ENCODE measurements at regions not wholly inside any gene's neighbourhood (a gene's known extent, or its start where the extent isn't known, plus 50 kb on each side); places are given as distances from the start of the nearest gene placed in this dataset.

- intact Hi-C loops (cut with micrococcal nuclease), result no loop called here
- no peaks in the 10 kb centered on the region for H4K20me1 ChIP-seq (ENCODE audit: low read length)
- no peaks in the 10 kb centered on the region for H3K79me2 ChIP-seq (ENCODE audit: low read length)
- BruUV-seq (replicated peaks), result no TSS peak
- H3K36me3 ChIP-seq (ENCODE audit: low read depth, low read length), result no peaks in the 10 kb centered on the region
- no peak for DNase-seq
- ChIA-PET POLR2A (ENCODE audit: unreplicated experiment) (no interaction called here), CTCF (no interaction called here)
- no peak for ATAC-seq
- H3K4me1 ChIP-seq (ENCODE audit: insufficient read depth, low read length), result no peaks in the 10 kb centered on the region
- no peak overlapping the region for H2AFZ ChIP-seq (ENCODE audit: low read length)
- H3K27ac ChIP-seq (ENCODE audit: low read length), result no peak overlapping the region
- no peaks in the 10 kb centered on the region for H3K9me2 ChIP-seq (replicated peaks; ENCODE audit: low read length)
- no peaks in the 10 kb centered on the region for H3K9me3 ChIP-seq (ENCODE audit: low read length)
- TF ChIP-seq EZH2 (IDR thresholded peaks at IDR 0.05; ENCODE audit: low read length, unreplicated experiment) (no peak), CTCF (conservative IDR thresholded peaks at IDR 0.05; ENCODE audit: low read depth, low read length) (no peak), EZH2phosphoT487 (IDR thresholded peaks at IDR 0.05; ENCODE audit: borderline replicate concordance, low read length) (no peak)
- H3K9ac ChIP-seq (ENCODE audit: low read length), result no peak overlapping the region
- H3K4me3 ChIP-seq (ENCODE audit: low read length), result no peak overlapping the region
- H3K4me2 ChIP-seq (ENCODE audit: low read length), result no peak overlapping the region
- no peaks in the 10 kb centered on the region for H3F3A ChIP-seq (ENCODE audit: low read length, unreplicated experiment)
- H3K27me3 ChIP-seq (ENCODE audit: low read length), result 0 out of 2 replicates have a peak, but pooled peaks cover 4% of the 10 kb centered on the region
Measured at GRCh38 chr6:165886169-165886568, 223.1 kb upstream of the PDE10A start.

- H2AFZ ChIP-seq (ENCODE audit: low read length), result no peak overlapping the region
- ChIA-PET POLR2A (ENCODE audit: unreplicated experiment) (no interaction called here), CTCF (no interaction called here)
- H3K4me3 ChIP-seq (ENCODE audit: low read length), result no peak overlapping the region
- H3K79me2 ChIP-seq (ENCODE audit: low read length), result no peaks in the 10 kb centered on the region
- TF ChIP-seq EZH2 (IDR thresholded peaks at IDR 0.05; ENCODE audit: low read length, unreplicated experiment) (no peak), CTCF (conservative IDR thresholded peaks at IDR 0.05; ENCODE audit: low read depth, low read length) (peak; percentile 71)
- no TSS peak for BruUV-seq (replicated peaks)
- H3K4me1 ChIP-seq (ENCODE audit: insufficient read depth, low read length), result no peaks in the 10 kb centered on the region
- H3K27ac ChIP-seq (ENCODE audit: low read length), result no peak overlapping the region
- H4K20me1 ChIP-seq (ENCODE audit: low read length), result no peaks in the 10 kb centered on the region
- H3K9ac ChIP-seq (ENCODE audit: low read length), result no peak overlapping the region
- no peaks in the 10 kb centered on the region for H3F3A ChIP-seq (ENCODE audit: low read length, unreplicated experiment)
- no peaks in the 10 kb centered on the region for H3K36me3 ChIP-seq (ENCODE audit: low read depth, low read length)
- H3K4me2 ChIP-seq (ENCODE audit: low read length), result no peak overlapping the region
- peak; percentile 59 for DNase-seq
- ATAC-seq, result peak; percentile 65
- no peaks in the 10 kb centered on the region for H3K9me3 ChIP-seq (ENCODE audit: low read length)
- H3K9me2 ChIP-seq (replicated peaks; ENCODE audit: low read length), result no peaks in the 10 kb centered on the region
- 0 out of 2 replicates have a peak, but pooled peaks cover 4% of the 10 kb centered on the region for H3K27me3 ChIP-seq (ENCODE audit: low read length)
- intact Hi-C loops (cut with micrococcal nuclease), result no loop called here
Measured at GRCh38 chr6:165884813-165885765, 222.0 kb upstream of the PDE10A start.
